Chondrocyte (in vitro differentiated cells): ENCODE measurements at regions not wholly inside any gene's neighbourhood (a gene's known extent, or its start where the extent isn't known, plus 50 kb on each side); places are given as distances from the start of the nearest gene placed in this dataset.

Experiments
- DNase-seq: peaks from one replicate; pipeline ENCODE4 v3.0.0; 2021; ENCODE audit warnings: mixed read lengths, low spot score
- H3K27ac Mint-ChIP-seq: one replicate; pipeline ENCODE4 v1.8.0; 2021; ENCODE audit warnings: mild to moderate bottlenecking, moderate library complexity, mixed read lengths; ENCODE audit not compliant: unreplicated experiment
- H3K27me3 Mint-ChIP-seq: 2 replicates; pipeline ENCODE4 v1.8.0; 2021; ENCODE audit warnings: low read depth, mixed read lengths
- H3K36me3 Mint-ChIP-seq: 2 replicates; pipeline ENCODE4 v1.8.0; 2021; ENCODE audit warnings: low read depth, mixed read lengths
- H3K4me1 Mint-ChIP-seq: 2 replicates; pipeline ENCODE4 v1.8.0; 2021; ENCODE audit warnings: low read depth, mild to moderate bottlenecking, mixed read lengths
- H3K4me3 Mint-ChIP-seq: one replicate; pipeline ENCODE4 v1.8.0; 2021; ENCODE audit warnings: mild to moderate bottlenecking, moderate library complexity, mixed read lengths; ENCODE audit not compliant: unreplicated experiment
- H3K9me3 Mint-ChIP-seq: 2 replicates; pipeline ENCODE4 v1.8.0; 2021; ENCODE audit warnings: low read depth, mixed read lengths
- TF ChIP-seq, protein P1 (sequence below): fragments of 200-600 bp; sonication (generic); IDR thresholded peaks from 2 replicates; pipeline ENCODE4 v1.5.0; 2021; ENCODE audit warnings: antibody characterized with exemption, mild to moderate bottlenecking, moderate library complexity

DNA sequence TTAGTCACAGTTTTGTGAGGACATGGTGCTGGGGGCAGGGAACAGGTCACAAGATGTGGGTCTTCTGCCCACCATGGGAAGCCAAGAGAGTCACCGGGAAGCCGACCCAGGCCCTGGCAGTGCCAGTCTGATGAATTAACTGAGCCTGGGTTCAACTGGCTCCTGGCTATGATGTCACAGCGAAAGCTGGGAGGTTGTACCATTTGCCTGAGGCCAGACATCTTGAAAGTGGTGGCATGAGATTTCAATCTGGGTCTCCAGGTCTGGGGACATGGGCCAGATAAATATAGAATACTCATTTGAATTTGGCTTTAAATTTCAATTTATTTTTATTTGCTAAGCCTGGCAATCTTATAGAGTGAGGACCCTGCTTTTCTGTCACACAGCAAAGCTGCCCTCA, 280.9 kb downstream of the NSG2 start:
- TF ChIP-seq, protein P1, sequence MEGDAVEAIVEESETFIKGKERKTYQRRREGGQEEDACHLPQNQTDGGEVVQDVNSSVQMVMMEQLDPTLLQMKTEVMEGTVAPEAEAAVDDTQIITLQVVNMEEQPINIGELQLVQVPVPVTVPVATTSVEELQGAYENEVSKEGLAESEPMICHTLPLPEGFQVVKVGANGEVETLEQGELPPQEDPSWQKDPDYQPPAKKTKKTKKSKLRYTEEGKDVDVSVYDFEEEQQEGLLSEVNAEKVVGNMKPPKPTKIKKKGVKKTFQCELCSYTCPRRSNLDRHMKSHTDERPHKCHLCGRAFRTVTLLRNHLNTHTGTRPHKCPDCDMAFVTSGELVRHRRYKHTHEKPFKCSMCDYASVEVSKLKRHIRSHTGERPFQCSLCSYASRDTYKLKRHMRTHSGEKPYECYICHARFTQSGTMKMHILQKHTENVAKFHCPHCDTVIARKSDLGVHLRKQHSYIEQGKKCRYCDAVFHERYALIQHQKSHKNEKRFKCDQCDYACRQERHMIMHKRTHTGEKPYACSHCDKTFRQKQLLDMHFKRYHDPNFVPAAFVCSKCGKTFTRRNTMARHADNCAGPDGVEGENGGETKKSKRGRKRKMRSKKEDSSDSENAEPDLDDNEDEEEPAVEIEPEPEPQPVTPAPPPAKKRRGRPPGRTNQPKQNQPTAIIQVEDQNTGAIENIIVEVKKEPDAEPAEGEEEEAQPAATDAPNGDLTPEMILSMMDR: no peak
- Mint-ChIP-seq H3K9me3 (no peaks in the 10 kb centered on the region), H3K27ac (no peak overlapping the region), H3K36me3 (peaks cover 2% of the 10 kb centered on the region), H3K4me3 (no peak overlapping the region), H3K27me3 (peaks cover 19% of the 10 kb centered on the region), H3K4me1 (peaks cover 11% of the 10 kb centered on the region)
- no peak for DNase-seq

DNA sequence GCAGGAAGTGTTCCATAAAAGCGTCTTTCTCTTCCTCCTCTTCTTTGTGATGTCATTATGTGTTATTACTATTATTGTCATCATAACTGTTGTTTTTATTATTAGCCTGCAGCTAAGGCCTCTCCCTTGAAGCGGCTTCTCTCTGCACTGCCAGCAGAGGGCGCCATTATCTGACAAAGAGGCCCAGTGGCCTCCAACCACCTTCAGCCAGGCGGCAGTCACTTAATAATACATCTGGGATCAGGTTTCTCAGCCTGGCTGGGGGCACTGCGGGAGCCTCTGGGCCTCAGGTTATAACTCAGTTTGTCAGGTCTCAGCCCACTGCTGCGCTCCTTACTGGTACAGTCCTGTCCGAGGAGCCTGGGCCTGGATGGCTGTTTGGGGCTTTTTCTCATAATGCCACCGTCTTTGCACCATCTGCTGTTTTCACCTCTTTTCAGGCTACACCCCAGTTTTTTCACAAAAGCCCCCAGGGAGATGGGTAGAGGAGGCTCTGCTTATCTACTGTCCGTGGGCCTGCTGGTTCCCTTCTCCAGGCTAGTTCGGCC, 281.9 kb downstream of the NSG2 start:
- Mint-ChIP-seq H3K4me1 (peaks cover 11% of the 10 kb centered on the region), H3K36me3 (no peaks in the 10 kb centered on the region), H3K27ac (no peak overlapping the region), H3K9me3 (no peaks in the 10 kb centered on the region), H3K4me3 (no peak overlapping the region), H3K27me3 (peaks cover 12% of the 10 kb centered on the region)
- TF ChIP-seq, protein P1: peak; percentile 86
- DNase-seq: peak; percentile 82

DNA sequence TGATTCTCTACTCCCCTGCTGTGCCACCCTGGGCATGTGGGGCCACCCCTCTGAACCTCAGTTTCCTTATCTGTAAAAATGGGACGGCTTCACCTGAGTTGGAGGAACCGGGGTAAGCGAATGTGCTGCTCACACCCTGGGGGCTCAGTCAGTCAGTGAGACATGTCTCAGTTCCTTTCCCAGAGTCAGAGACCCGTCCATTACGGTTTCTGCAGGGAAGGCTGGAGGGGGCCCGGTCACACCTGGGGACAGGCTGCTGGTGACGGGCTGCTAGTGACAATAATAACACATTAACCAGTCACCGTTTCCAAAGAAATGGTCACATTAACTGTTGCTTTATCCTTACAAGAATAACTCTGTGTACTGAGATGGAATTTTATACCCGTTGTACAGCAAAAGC, 282.4 kb downstream of the NSG2 start:
- Mint-ChIP-seq H3K4me3 (no peak overlapping the region), H3K27me3 (peaks cover 7% of the 10 kb centered on the region), H3K27ac (no peak overlapping the region), H3K9me3 (no peaks in the 10 kb centered on the region), H3K36me3 (no peaks in the 10 kb centered on the region), H3K4me1 (peaks cover 11% of the 10 kb centered on the region)
- peak; percentile 51 for DNase-seq
- TF ChIP-seq, protein P1: no peak

DNA sequence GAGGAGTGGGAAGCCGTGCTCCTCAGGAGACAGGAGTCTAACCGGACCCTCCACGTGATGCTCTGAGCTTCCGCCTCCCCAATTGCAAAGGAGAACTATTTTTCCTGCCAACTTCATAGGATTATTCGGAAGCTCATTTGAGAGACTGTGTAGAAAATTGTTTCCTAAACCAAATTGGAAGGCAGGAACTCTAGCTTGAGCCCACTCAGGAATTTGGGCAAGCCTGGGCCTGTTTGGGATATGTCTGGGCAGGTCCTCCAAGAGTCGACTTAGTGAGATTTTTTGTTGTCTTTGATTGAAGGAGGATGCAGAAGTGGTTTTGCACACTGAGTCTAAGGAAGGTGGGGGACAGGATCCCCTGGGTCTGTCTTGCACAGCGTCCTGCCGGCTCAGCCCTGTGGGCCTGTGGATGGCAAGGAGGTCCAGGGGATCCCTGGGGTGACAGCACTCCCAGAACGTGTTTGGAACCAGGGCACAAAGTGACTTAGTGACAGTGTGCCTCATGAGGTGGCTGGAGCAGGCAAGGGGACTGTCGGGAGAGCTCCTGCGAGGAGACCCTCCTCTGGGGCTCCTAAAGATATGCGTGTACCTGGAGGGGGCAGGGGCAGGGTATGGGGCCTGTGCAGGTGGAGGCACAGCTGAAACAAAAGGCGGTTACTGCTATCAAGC, 283.3 kb downstream of the NSG2 start:
- no peaks in the 10 kb centered on the region for H3K36me3 Mint-ChIP-seq

DNA sequence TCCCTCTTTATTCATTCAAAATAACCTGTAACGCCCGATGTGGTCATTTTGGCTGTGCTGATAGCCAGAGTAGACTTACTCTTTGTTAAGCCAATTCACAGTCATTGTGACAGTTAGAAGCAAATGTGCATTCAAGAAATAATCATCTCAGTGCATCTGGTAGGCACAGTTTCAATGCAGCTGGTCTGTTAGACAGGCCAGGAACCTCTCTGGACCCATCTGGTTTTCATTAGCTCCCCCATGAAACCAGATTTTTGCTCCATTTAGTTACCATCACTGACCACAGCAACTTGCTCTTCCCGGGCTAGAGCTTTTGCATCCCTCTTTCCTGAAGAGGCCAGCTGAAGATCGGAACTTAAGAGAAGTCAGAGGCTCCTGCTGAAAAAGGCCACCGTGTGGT, 284.2 kb downstream of the NSG2 start:
- Mint-ChIP-seq H3K9me3 (no peaks in the 10 kb centered on the region), H3K4me1 (peaks cover 11% of the 10 kb centered on the region), H3K36me3 (no peaks in the 10 kb centered on the region), H3K27ac (no peak overlapping the region), H3K27me3 (peaks cover 1% of the 10 kb centered on the region), H3K4me3 (no peak overlapping the region)
- TF ChIP-seq, protein P1: no peak
- DNase-seq: no peak

More for the DNA sequence above, 283.3 kb downstream of the NSG2 start:
- H3K27ac Mint-ChIP-seq: no peak overlapping the region
- H3K4me1 Mint-ChIP-seq: peaks cover 11% of the 10 kb centered on the region
- H3K4me3 Mint-ChIP-seq: no peak overlapping the region
- H3K27me3 Mint-ChIP-seq: peaks cover 5% of the 10 kb centered on the region
- H3K9me3 Mint-ChIP-seq: no peaks in the 10 kb centered on the region
- TF ChIP-seq, protein P1: no peak
- peak; percentile 79 for DNase-seq
